OCI-LY7 (cell line): ENCODE measurements at regions not wholly inside any gene's neighbourhood (a gene's known extent, or its start where the extent isn't known, plus 50 kb on each side); places are given as distances from the start of the nearest gene placed in this dataset.

Experiments
- EZH2phosphoT487 ChIP-seq: fragments of 200-600 bp; sonication (generic); IDR thresholded peaks from 2 replicates; pipeline ENCODE4 v1.6.1; 2018; ENCODE audit warnings: low read depth, borderline replicate concordance, mild to moderate bottlenecking, mixed run types, antibody characterized with exemption, low read length, moderate library complexity, mixed read lengths
- TF ChIP-seq, protein P1 (sequence below): fragments of 200-600 bp; sonication (generic); conservative IDR thresholded peaks from 2 replicates; pipeline ENCODE4 v1.5.1; 2014; ENCODE audit warnings: mild to moderate bottlenecking, antibody characterized with exemption, low read length, moderate library complexity, mixed read lengths

DNA sequence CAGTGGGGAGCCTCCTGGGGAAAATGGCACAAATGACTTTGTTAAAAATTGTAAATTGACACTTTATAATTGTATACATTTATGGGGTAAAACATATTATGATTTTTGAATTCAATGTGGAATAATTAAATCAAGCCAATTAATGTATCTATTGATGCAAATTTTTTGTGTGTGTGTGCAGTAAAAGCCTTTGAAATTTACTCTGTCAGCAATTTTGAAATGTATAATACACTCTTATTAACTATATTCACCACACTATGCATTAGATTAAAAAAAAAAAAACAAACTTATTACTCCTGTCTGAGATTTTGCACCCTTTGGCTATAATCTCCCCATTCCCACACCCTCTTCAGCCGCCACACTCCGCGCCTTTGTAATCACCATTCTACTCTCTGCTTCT lies 119.2 kb downstream of the S1PR1 start:
- TF ChIP-seq, protein P1, sequence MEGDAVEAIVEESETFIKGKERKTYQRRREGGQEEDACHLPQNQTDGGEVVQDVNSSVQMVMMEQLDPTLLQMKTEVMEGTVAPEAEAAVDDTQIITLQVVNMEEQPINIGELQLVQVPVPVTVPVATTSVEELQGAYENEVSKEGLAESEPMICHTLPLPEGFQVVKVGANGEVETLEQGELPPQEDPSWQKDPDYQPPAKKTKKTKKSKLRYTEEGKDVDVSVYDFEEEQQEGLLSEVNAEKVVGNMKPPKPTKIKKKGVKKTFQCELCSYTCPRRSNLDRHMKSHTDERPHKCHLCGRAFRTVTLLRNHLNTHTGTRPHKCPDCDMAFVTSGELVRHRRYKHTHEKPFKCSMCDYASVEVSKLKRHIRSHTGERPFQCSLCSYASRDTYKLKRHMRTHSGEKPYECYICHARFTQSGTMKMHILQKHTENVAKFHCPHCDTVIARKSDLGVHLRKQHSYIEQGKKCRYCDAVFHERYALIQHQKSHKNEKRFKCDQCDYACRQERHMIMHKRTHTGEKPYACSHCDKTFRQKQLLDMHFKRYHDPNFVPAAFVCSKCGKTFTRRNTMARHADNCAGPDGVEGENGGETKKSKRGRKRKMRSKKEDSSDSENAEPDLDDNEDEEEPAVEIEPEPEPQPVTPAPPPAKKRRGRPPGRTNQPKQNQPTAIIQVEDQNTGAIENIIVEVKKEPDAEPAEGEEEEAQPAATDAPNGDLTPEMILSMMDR = no peak
- TF ChIP-seq EZH2phosphoT487 = no peak
